ENCODE measurements at regions not wholly inside any gene's neighbourhood (a gene's known extent, or its start where the extent isn't known, plus 50 kb on each side); places are given as distances from the start of the nearest gene placed in this dataset.

GRCh38 chr10:126803394-126803793 lies 101.8 kb upstream of the DOCK1 start:
- Mint-ChIP-seq H3K4me3 (no peak overlapping the region), H3K27ac (no peak overlapping the region), H3K9me3 (ENCODE audit: insufficient read depth) (no peaks in the 10 kb centered on the region), H3K27me3 (no peaks in the 10 kb centered on the region), H3K4me1 (no peaks in the 10 kb centered on the region)
- intact Hi-C loops (cut with micrococcal nuclease), result no loop called here
- Histone ChIP-seq H3K27me3 (replicated peaks in 1 of 4; ENCODE audit: control extremely low read depth in 1 of 4, control insufficient read depth in 3 of 4, insufficient read depth in 4 of 4, low read length in 3 of 4) (no peaks in the 10 kb centered on the region), H2AFZ (ENCODE audit: insufficient read depth, low read depth, low read length, poor library complexity, severe bottlenecking) (no peak overlapping the region), H3K4me3 (ENCODE audit: control extremely low read depth in 1 of 5, extremely low read depth in 1 of 5, insufficient read depth in 1 of 5, low read depth in 2 of 5, low read length in 4 of 5) (no peak overlapping the region), H3K27ac (ENCODE audit: low read length in 2 of 2) (no peak overlapping the region), H3K9me3 (ENCODE audit: control extremely low read depth in 1 of 3, control insufficient read depth in 2 of 3, insufficient read depth in 1 of 3, low read length in 2 of 3) (no peaks in the 10 kb centered on the region), H3K36me3 (replicated peaks in 1 of 2; ENCODE audit: control extremely low read depth in 1 of 2, control insufficient read depth in 1 of 2, extremely low read depth in 1 of 2, insufficient read depth in 2 of 2, low read length in 1 of 2) (no peaks in the 10 kb centered on the region), H3K79me2 (ENCODE audit: control insufficient read depth, insufficient read depth, low read length) (no peaks in the 10 kb centered on the region), H3K4me2 (replicated peaks; ENCODE audit: low read depth, low read length, poor library complexity, severe bottlenecking) (no peak overlapping the region), H3K9ac (ENCODE audit: low read length) (no peak overlapping the region), H3K4me1 (ENCODE audit: control insufficient read depth in 2 of 2, insufficient read depth in 2 of 2, low read length in 2 of 2) (no peaks in the 10 kb centered on the region), H4K20me1 (ENCODE audit: control insufficient read depth, insufficient read depth, low read length, poor library complexity, severe bottlenecking) (no peaks in the 10 kb centered on the region)
- TF ChIP-seq EZH2 (IDR thresholded peaks at IDR 0.05; ENCODE audit: borderline replicate concordance, insufficient read depth, low read depth, low read length, poor library complexity, severe bottlenecking), result no peak
- no CpG with 5 or more reads among the region's 1 CpG for WGBS (ENCODE audit: insufficient coverage)
- ATAC-seq (ENCODE audit: low read depth) (no peak), DNase-seq (no peak)
- ChIA-PET POLR2A (no interaction called here), CTCF (no interaction called here)

- WGBS (ENCODE audit: insufficient coverage), result 83% methylated on average over 1 of the region's 2 CpGs
- no peaks in the 10 kb centered on the region for H3K4me1 Mint-ChIP-seq
Measured at GRCh38 chr10:126804396-126804795, 100.8 kb upstream of the DOCK1 start.

More at GRCh38 chr10:126804396-126804795, 100.8 kb upstream of the DOCK1 start:
- Mint-ChIP-seq H3K9me3 (ENCODE audit: insufficient read depth) (no peaks in the 10 kb centered on the region), H3K27ac (no peak overlapping the region), H3K27me3 (no peaks in the 10 kb centered on the region), H3K4me3 (no peak overlapping the region)
- Histone ChIP-seq H3K9ac (ENCODE audit: low read length) (no peak overlapping the region), H3K27ac (ENCODE audit: low read length in 2 of 2) (no peak overlapping the region), H3K9me3 (ENCODE audit: control extremely low read depth in 1 of 3, control insufficient read depth in 2 of 3, insufficient read depth in 1 of 3, low read length in 2 of 3) (no peaks in the 10 kb centered on the region), H3K4me2 (replicated peaks; ENCODE audit: low read depth, low read length, poor library complexity, severe bottlenecking) (no peak overlapping the region), H3K79me2 (ENCODE audit: control insufficient read depth, insufficient read depth, low read length) (no peaks in the 10 kb centered on the region), H4K20me1 (ENCODE audit: control insufficient read depth, insufficient read depth, low read length, poor library complexity, severe bottlenecking) (no peaks in the 10 kb centered on the region), H3K27me3 (replicated peaks in 1 of 4; ENCODE audit: control extremely low read depth in 1 of 4, control insufficient read depth in 3 of 4, insufficient read depth in 4 of 4, low read length in 3 of 4) (no peaks in the 10 kb centered on the region), H3K4me1 (ENCODE audit: control insufficient read depth in 2 of 2, insufficient read depth in 2 of 2, low read length in 2 of 2) (no peaks in the 10 kb centered on the region), H3K36me3 (replicated peaks in 1 of 2; ENCODE audit: control extremely low read depth in 1 of 2, control insufficient read depth in 1 of 2, extremely low read depth in 1 of 2, insufficient read depth in 2 of 2, low read length in 1 of 2) (no peaks in the 10 kb centered on the region), H3K4me3 (ENCODE audit: control extremely low read depth in 1 of 5, extremely low read depth in 1 of 5, insufficient read depth in 1 of 5, low read depth in 2 of 5, low read length in 4 of 5) (no peak overlapping the region), H2AFZ (ENCODE audit: insufficient read depth, low read depth, low read length, poor library complexity, severe bottlenecking) (no peak overlapping the region)
- POLR2A ChIA-PET, result no interaction called here
- ATAC-seq (ENCODE audit: low read depth) (no peak), DNase-seq (no peak)
- CTCF ChIA-PET, result no interaction called here
- intact Hi-C loops (cut with micrococcal nuclease), result no loop called here
- TF ChIP-seq EZH2 (IDR thresholded peaks at IDR 0.05; ENCODE audit: borderline replicate concordance, insufficient read depth, low read depth, low read length, poor library complexity, severe bottlenecking) (no peak), CTCF (IDR thresholded peaks at IDR 0.05) (no peak)
